OCI-LY3 (cell line): ENCODE measurements at regions not wholly inside any gene's neighbourhood (a gene's known extent, or its start where the extent isn't known, plus 50 kb on each side); places are given as distances from the start of the nearest gene placed in this dataset.

Experiments
- H2AFZ ChIP-seq: fragments of 200-600, 300-600 bp; shearing (Covaris generic); 2 replicates; pipeline ENCODE4 v1.6.0; 2014; ENCODE audit warnings: antibody characterized with exemption, low read depth, low read length
- H3K27ac ChIP-seq: fragments of 200-600, 300-600 bp; sonication (generic); 2 replicates; pipeline ENCODE4 v1.5.1; 2014; ENCODE audit warnings: mild to moderate bottlenecking, low read length, moderate library complexity, mixed read lengths
- H3K27me3 ChIP-seq: fragments of 200-600, 300-600 bp; sonication (generic); 2 replicates; pipeline ENCODE4 v1.6.1; 2014; ENCODE audit warnings: low read depth, low read length, mixed read lengths
- H3K36me3 ChIP-seq: fragments of 200-600, 300-600 bp; sonication (generic); replicated peaks from 2 replicates; pipeline ENCODE3; 2014; ENCODE audit warnings: low read depth, low read length, mixed read lengths
- H3K4me1 ChIP-seq: fragments of 300-600, 200-600 bp; sonication (generic); 2 replicates; pipeline ENCODE4 v1.6.1; 2014; ENCODE audit warnings: low read length, mixed read lengths
- H3K4me2 ChIP-seq: fragments of 200-600, 300-600 bp; sonication (generic); 2 replicates; pipeline ENCODE4 v1.6.1; 2014; ENCODE audit warnings: low read length, mixed read lengths
- H3K4me3 ChIP-seq: fragments of 300-600, 200-600 bp; sonication (generic); 2 replicates; pipeline ENCODE4 v1.5.1; 2014; ENCODE audit warnings: antibody characterized with exemption, mild to moderate bottlenecking, low read length, moderate library complexity
- H3K79me2 ChIP-seq: fragments of 300-600, 200-600 bp; shearing (Covaris generic); 2 replicates; pipeline ENCODE4 v1.6.1; 2014; ENCODE audit warnings: mild to moderate bottlenecking, low read length, mixed read lengths
- H3K9ac ChIP-seq: fragments of 300-600, 200-600 bp; shearing (Covaris generic); 2 replicates; pipeline ENCODE4 v1.6.0; 2014; ENCODE audit warnings: mild to moderate bottlenecking, low read length, moderate library complexity
- H3K9me3 ChIP-seq: fragments of 200-600, 300-600 bp; shearing (Covaris generic); 2 replicates; pipeline ENCODE4 v1.6.1; 2014; ENCODE audit warnings: low read length, mixed read lengths; ENCODE audit not compliant: insufficient read depth
- H4K20me1 ChIP-seq: fragments of 200-600, 300-600 bp; sonication (generic); 2 replicates; pipeline ENCODE4 v1.6.1; 2016; ENCODE audit warnings: low read length, mixed read lengths; ENCODE audit not compliant: insufficient read depth
- EZH2phosphoT487 ChIP-seq: fragments of 200-600 bp; shearing (Covaris generic); IDR thresholded peaks from 2 replicates; pipeline ENCODE4 v1.6.1; 2018; ENCODE audit warnings: antibody characterized with exemption, mixed run types, low read depth
- TF ChIP-seq, protein P1 (sequence below): fragments of 200-600, 300-600 bp; sonication (generic); IDR thresholded peaks from 2 replicates; pipeline ENCODE4 v1.5.1; 2014; ENCODE audit warnings: antibody characterized with exemption, low read length, low read depth

DNA sequence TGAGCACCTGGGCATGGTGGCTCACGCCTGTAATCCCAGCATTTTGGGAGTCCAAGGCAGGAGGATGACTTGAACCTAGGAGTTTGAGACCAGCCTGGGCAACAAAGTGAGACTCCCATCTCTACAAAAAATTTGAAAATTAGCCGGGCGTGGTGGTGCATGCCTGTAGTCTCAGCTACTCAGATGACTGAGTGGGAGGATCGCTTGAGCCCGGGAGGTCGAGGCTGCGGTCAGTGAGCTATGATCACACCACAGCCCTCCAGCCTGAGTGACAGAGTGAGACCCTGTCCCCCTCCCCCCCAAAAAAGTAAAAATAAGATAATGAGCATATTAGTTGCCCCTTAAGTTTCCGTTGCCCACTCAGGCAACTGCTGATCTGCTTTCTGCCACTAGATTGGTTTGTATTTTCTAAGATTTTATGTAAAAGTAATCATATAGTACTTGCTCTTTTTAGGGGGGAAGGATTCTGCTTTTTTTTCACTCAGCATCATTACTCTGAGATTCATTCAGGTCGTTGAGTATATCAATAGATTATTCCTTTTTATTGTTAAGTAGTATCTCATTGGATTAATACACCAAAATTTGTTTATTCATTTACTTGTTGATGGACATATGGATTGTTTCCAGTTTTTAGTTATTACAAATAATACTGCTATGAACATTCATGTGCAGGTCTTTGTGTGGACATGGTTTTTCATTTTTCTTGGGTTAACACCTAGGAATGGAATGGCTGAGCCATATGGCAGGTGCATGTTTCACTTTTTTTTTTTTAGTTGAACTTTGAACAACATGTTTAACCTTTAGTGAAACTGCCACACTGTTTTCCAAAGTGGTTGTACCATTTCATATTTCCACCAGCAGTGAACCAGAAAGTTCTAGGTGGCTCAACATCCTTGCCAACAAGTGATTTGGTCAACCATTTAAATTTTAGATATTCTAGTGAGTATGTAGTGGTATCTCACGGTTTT is 75.0 kb upstream of the SPRED2 start:
- Histone ChIP-seq H3K4me3 (no peak overlapping the region), H3K9me3 (0 out of 2 replicates have a peak, but pooled peaks cover 3% of the 10 kb centered on the region), H3K27me3 (peaks cover 34% of the 10 kb centered on the region), H3K9ac (no peak overlapping the region), H3K79me2 (no peaks in the 10 kb centered on the region), H2AFZ (no peak overlapping the region), H4K20me1 (no peaks in the 10 kb centered on the region), H3K36me3 (no peaks in the 10 kb centered on the region), H3K4me1 (peaks cover 11% of the 10 kb centered on the region), H3K27ac (no peak overlapping the region), H3K4me2 (no peak overlapping the region)
- no peak for TF ChIP-seq EZH2phosphoT487
- TF ChIP-seq, protein P1, sequence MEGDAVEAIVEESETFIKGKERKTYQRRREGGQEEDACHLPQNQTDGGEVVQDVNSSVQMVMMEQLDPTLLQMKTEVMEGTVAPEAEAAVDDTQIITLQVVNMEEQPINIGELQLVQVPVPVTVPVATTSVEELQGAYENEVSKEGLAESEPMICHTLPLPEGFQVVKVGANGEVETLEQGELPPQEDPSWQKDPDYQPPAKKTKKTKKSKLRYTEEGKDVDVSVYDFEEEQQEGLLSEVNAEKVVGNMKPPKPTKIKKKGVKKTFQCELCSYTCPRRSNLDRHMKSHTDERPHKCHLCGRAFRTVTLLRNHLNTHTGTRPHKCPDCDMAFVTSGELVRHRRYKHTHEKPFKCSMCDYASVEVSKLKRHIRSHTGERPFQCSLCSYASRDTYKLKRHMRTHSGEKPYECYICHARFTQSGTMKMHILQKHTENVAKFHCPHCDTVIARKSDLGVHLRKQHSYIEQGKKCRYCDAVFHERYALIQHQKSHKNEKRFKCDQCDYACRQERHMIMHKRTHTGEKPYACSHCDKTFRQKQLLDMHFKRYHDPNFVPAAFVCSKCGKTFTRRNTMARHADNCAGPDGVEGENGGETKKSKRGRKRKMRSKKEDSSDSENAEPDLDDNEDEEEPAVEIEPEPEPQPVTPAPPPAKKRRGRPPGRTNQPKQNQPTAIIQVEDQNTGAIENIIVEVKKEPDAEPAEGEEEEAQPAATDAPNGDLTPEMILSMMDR, result no peak

DNA sequence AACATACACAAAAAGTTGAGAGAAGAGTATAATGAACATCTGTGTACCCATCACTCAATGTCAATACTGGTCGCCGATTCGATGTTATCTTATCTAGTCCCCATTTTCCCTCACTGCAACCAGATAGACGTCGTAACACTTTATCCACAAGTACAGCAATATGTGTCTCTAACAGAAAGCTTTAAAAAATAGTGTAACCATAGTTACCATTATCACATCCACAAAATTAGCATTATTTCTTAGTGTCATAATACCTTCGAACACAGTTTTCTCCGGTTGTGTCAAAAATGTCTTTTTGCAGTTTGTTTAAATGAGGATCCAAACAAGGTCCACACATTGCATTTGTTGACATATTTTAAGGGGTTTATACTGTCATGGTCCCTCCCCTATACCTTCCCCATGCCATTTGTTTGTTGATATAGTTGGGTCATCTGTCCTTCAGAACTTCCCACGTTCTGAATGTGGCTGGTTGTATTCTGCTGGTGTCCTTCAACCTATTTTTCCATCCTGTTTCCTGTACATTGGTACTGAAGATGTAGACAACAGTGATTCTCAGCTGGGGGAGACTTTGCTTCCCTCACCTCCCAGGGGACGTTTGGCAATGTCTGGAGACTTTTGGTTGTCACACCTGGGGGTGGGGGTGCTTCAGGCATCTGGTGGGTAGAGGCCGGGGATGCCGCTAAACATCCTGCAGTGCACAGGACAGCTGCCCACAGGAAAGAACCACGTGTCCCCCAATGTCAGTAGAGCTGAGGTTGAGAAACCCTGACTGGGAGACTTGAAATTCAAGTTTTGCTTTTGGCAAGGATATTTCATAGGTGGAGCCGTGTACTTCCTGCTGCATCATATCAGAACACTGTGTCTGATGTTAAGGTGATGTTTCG is 72.7 kb upstream of the SPRED2 start:
- H3K27ac ChIP-seq, result no peak overlapping the region
- no peaks in the 10 kb centered on the region for H3K79me2 ChIP-seq
- peaks cover 34% of the 10 kb centered on the region for H3K27me3 ChIP-seq
- TF ChIP-seq EZH2phosphoT487, result no peak
- TF ChIP-seq, protein P1, result no peak
- no peak overlapping the region for H3K4me3 ChIP-seq
- H3K36me3 ChIP-seq, result no peaks in the 10 kb centered on the region
- peaks cover 15% of the 10 kb centered on the region for H3K4me1 ChIP-seq
- H3K9me3 ChIP-seq, result no peaks in the 10 kb centered on the region
- H2AFZ ChIP-seq, result no peak overlapping the region
- no peak overlapping the region for H3K4me2 ChIP-seq
- H3K9ac ChIP-seq, result no peak overlapping the region
- no peaks in the 10 kb centered on the region for H4K20me1 ChIP-seq

DNA sequence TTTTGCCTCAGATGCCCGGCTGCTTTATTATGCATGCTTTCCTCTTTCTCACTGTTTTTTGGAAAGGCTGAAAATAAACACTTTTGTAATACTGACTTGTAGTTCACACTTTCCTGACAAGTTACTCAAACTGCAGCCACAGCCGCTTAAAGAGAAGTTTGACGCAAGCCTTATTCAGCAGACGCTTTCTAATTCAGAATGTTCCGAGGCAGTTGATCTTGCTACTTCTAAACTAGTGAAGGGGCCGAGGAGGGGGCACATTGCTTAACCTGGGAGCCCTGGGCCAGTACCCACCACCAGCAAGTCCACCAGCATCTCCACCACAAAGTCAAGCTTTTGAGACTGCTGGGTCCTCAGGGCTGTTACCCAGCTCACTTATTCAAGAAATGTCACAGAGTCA is 71.8 kb upstream of the SPRED2 start:
- no peak overlapping the region for H3K9ac ChIP-seq
- H3K4me3 ChIP-seq, result no peak overlapping the region
- H3K36me3 ChIP-seq, result no peaks in the 10 kb centered on the region
- no peaks in the 10 kb centered on the region for H3K9me3 ChIP-seq
- no peaks in the 10 kb centered on the region for H3K79me2 ChIP-seq
- TF ChIP-seq, protein P1, result no peak
- no peak for TF ChIP-seq EZH2phosphoT487
- H3K27ac ChIP-seq, result no peak overlapping the region
- peaks cover 34% of the 10 kb centered on the region for H3K27me3 ChIP-seq
- no peak overlapping the region for H3K4me2 ChIP-seq
- no peaks in the 10 kb centered on the region for H4K20me1 ChIP-seq
- no peak overlapping the region for H2AFZ ChIP-seq
- peaks cover 18% of the 10 kb centered on the region for H3K4me1 ChIP-seq

DNA sequence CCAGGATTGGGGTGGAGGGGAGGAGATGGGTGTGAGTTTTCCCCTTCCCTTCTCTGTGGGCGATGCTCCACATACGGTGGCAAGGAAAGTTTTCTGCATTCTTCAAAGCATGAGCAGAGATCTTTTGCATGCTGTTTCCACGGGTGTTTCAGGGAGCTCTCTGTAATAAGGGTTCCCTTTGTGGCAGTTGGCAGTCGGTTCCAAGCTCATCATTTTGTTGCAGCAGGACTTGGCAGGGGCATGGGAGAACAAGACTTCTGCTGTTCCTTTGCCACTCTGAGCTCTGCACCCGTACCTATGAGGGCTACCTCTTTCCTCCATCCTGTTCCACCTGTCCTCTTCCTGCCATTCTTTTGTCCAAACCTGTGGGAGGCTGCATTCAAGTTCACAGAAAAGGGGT is 71.3 kb upstream of the SPRED2 start:
- no peak overlapping the region for H3K27ac ChIP-seq
- H3K4me3 ChIP-seq, result no peak overlapping the region
- peaks cover 19% of the 10 kb centered on the region for H3K4me1 ChIP-seq
- H2AFZ ChIP-seq, result no peak overlapping the region
- no peaks in the 10 kb centered on the region for H4K20me1 ChIP-seq
- H3K9me3 ChIP-seq, result no peaks in the 10 kb centered on the region
- no peak overlapping the region for H3K9ac ChIP-seq
- TF ChIP-seq, protein P1, result no peak
- H3K4me2 ChIP-seq, result no peak overlapping the region
- H3K36me3 ChIP-seq, result no peaks in the 10 kb centered on the region
- no peaks in the 10 kb centered on the region for H3K79me2 ChIP-seq
- peaks cover 38% of the 10 kb centered on the region for H3K27me3 ChIP-seq
